ENCODE measurements at regions not wholly inside any gene's neighbourhood (a gene's known extent, or its start where the extent isn't known, plus 50 kb on each side); places are given as distances from the start of the nearest gene placed in this dataset.

DNA sequence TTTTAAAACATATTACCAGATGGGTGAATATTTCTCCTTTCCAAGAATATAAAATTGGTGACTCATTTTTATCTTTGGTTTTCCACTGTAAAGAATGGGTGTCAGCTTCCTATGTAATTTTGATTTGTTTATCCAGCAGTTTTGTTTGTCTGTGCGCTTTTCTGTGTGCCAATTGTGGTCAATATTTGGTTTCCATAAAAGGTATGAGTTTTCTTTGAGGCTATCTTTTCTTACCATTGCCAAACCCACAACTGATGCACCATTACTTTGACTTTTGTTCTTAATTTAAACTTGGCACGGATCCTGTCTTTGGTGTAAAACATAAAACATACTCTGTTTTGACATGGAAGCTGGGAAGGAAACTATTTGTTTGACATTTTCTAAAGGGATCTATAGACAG lies 78.8 kb upstream of the NAV3 start:
- TF ChIP-seq CTCF (IDR thresholded peaks at IDR 0.05) (no peak), POLR2A (IDR thresholded peaks at IDR 0.05) (no peak)
